ENCODE measurements at regions not wholly inside any gene's neighbourhood (a gene's known extent, or its start where the extent isn't known, plus 50 kb on each side); places are given as distances from the start of the nearest gene placed in this dataset.
A peak's percentile ranks its signal among the peaks of the same experiment; 100 is the strongest.

DNA sequence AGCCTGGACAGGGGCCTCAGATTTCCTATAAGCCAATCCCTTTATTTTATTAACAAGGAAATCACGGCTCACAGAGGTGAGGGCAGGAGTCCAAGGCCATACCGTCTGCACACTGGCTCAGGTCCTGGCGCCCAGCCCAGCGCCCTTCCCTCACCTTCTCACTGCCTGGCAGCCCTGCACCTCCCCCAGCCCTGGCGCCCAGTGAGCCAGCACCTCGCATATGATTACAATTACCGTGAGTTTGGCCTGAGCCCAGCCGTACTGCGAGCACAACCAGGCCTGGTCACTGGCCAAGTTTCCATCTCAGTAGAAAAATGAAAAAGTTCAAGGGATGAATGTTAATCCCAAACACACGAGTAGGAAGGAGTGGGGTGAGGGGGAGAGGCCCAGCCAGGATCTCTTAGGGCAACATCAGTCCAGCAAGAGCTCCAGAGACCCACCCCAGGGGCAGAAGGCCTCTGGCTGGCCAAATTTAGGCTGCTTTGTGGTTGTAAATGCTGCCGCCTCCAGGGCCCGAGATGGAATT is 68.4 kb downstream of the MCFD2 start (continued):
- TF ChIP-seq KDM1A (CRISPR knock-in tag; IDR thresholded peaks at IDR 0.05) = peak; percentile 58; the same call in 1 of the 2 replicates
- TF ChIP-seq ZFAT (CRISPR knock-in tag; conservative IDR thresholded peaks at IDR 0.05) = no peak
- TF ChIP-seq CBX2 (IDR thresholded peaks at IDR 0.05; ENCODE audit: low read depth, low read length) = no peak
- no peak for TF ChIP-seq CBX2 (CRISPR knock-in tag; IDR thresholded peaks at IDR 0.05; ENCODE audit: low read depth)
- 0 out of 2 replicates have a peak, but pooled peaks have one; percentile 28 for TF ChIP-seq FOXO1 (CRISPR knock-in tag; IDR thresholded peaks at IDR 0.05)
- no peak for TF ChIP-seq PHF8 (CRISPR knock-in tag; IDR thresholded peaks at IDR 0.05)
- TF ChIP-seq ZNF256 (CRISPR knock-in tag; conservative IDR thresholded peaks at IDR 0.05) = no peak
- TF ChIP-seq HNF1A (IDR thresholded peaks at IDR 0.05; ENCODE audit: low read depth) = no peak
- 0 out of 2 replicates have a peak, but pooled peaks have one; percentile 30 for TF ChIP-seq HNF1A (CRISPR knock-in tag; IDR thresholded peaks at IDR 0.05; ENCODE audit: borderline replicate concordance)
- TF ChIP-seq, protein P1, sequence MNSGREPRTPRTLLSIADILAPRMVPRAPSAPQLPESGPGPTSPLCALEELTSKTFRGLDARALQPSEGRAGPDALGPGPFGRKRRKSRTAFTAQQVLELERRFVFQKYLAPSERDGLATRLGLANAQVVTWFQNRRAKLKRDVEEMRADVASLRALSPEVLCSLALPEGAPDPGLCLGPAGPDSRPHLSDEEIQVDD (CRISPR knock-in tag; IDR thresholded peaks at IDR 0.05; ENCODE audit: borderline replicate concordance) = no peak
- peak; percentile 86 for TF ChIP-seq SALL1 (CRISPR knock-in tag; IDR thresholded peaks at IDR 0.05)
- no peak for TF ChIP-seq PCBP1 (IDR thresholded peaks at IDR 0.05; ENCODE audit: borderline replicate concordance, low read depth, low read length)
- TF ChIP-seq HMG20B (CRISPR knock-in tag; conservative IDR thresholded peaks at IDR 0.05) = peak; percentile 95
- TF ChIP-seq MIER3 (CRISPR knock-in tag; IDR thresholded peaks at IDR 0.05; ENCODE audit: borderline replicate concordance) = 0 out of 2 replicates have a peak, but pooled peaks have one; percentile 17
- peak; percentile 51 for TF ChIP-seq GABPB1 (CRISPR knock-in tag; IDR thresholded peaks at IDR 0.05)
- TF ChIP-seq ZSCAN12 (CRISPR knock-in tag; IDR thresholded peaks at IDR 0.05) = no peak
- TF ChIP-seq HNF4A (CRISPR knock-in tag; IDR thresholded peaks at IDR 0.05) = peak; percentile 78
- TF ChIP-seq SOX6 (IDR thresholded peaks at IDR 0.05) = no peak
- peak; percentile 60; the same call in 1 of the 2 replicates for TF ChIP-seq SOX6 (CRISPR knock-in tag; IDR thresholded peaks at IDR 0.05)
- TF ChIP-seq HIC2 (CRISPR knock-in tag; IDR thresholded peaks at IDR 0.05; ENCODE audit: low read depth) = peak; percentile 94
- TF ChIP-seq, protein P2, sequence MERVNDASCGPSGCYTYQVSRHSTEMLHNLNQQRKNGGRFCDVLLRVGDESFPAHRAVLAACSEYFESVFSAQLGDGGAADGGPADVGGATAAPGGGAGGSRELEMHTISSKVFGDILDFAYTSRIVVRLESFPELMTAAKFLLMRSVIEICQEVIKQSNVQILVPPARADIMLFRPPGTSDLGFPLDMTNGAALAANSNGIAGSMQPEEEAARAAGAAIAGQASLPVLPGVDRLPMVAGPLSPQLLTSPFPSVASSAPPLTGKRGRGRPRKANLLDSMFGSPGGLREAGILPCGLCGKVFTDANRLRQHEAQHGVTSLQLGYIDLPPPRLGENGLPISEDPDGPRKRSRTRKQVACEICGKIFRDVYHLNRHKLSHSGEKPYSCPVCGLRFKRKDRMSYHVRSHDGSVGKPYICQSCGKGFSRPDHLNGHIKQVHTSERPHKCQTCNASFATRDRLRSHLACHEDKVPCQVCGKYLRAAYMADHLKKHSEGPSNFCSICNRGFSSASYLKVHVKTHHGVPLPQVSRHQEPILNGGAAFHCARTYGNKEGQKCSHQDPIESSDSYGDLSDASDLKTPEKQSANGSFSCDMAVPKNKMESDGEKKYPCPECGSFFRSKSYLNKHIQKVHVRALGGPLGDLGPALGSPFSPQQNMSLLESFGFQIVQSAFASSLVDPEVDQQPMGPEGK (CRISPR knock-in tag; IDR thresholded peaks at IDR 0.05) = 0 out of 2 replicates have a peak, but pooled peaks have one; percentile 20
- TF ChIP-seq TERF1 (CRISPR knock-in tag; IDR thresholded peaks at IDR 0.05) = no peak

Measured in HepG2 (cell line).